ENCODE measurements at regions not wholly inside any gene's neighbourhood (a gene's known extent, or its start where the extent isn't known, plus 50 kb on each side); places are given as distances from the start of the nearest gene placed in this dataset.
A peak's percentile ranks its signal among the peaks of the same experiment; 100 is the strongest.

DNA sequence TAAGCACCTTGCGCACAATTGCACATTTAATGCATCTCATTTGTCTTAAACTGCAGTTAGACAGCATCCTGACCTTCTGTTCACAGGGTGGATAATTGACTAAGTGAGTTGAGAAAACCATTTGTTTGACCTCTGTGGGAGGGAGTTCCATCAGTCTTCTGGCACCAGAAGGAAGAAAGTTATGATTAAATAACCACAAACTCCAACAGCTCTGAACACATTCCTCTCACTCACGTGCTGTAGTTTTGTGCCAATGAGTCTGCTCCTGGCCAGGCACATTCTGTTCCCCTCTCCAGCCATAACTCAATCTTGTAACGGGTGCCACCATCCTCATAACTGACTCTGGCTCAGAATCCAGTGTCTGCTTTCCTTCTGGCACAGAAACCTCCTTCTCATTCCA, 817.2 kb downstream of the SLITRK1 start:
- no peak overlapping the region for H3K4me3 ChIP-seq (ENCODE audit: low read length)
- peak; percentile 92 for DNase-seq (ENCODE audit: low read depth)

DNA sequence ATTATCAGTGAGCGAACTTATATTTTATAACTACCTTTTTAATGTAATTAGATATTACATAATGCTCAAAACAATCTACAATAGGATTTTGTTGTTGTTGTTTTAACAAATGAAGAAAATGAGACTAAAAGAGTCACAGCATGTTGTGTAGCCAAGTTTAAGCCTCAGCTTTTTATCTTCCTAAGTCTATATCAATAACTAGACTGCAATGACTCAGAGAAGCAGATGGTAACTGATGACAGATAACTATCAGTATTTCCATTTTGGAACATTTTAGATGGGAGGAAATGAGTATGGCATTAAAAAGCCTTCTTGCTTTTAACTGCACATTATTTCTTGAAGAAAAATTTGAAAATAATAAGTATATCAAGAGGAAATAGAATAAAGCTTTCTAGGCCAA, 825.2 kb downstream of the SLITRK1 start:
- no peak overlapping the region for H3K4me3 ChIP-seq (ENCODE audit: low read length)
- peak; percentile 13 for DNase-seq (ENCODE audit: low read depth)
- TF ChIP-seq, protein P1, sequence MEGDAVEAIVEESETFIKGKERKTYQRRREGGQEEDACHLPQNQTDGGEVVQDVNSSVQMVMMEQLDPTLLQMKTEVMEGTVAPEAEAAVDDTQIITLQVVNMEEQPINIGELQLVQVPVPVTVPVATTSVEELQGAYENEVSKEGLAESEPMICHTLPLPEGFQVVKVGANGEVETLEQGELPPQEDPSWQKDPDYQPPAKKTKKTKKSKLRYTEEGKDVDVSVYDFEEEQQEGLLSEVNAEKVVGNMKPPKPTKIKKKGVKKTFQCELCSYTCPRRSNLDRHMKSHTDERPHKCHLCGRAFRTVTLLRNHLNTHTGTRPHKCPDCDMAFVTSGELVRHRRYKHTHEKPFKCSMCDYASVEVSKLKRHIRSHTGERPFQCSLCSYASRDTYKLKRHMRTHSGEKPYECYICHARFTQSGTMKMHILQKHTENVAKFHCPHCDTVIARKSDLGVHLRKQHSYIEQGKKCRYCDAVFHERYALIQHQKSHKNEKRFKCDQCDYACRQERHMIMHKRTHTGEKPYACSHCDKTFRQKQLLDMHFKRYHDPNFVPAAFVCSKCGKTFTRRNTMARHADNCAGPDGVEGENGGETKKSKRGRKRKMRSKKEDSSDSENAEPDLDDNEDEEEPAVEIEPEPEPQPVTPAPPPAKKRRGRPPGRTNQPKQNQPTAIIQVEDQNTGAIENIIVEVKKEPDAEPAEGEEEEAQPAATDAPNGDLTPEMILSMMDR (conservative IDR thresholded peaks at IDR 0.05; ENCODE audit: low read length) = no peak

More for the DNA sequence above, 817.2 kb downstream of the SLITRK1 start:
- TF ChIP-seq, protein P1 (conservative IDR thresholded peaks at IDR 0.05; ENCODE audit: low read length) = no peak

DNA sequence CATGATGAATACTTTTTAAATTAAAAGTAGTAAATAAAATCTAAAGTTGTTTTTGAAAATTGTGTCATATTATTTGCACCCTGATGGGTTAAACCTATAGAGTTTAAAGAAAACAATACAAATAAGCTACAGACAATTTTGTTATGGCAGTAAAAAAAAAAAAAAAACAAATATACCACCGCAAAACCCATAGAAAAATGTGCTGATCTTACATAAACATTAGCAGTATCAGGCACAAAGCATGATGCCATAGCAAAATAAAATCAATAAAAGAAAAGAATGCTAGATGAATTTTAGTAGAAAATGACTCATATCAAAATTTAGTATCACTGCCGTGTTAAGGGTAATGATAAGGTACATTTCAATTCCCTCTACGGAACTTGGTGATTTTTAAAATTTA, 826.0 kb downstream of the SLITRK1 start:
- TF ChIP-seq, protein P1 (conservative IDR thresholded peaks at IDR 0.05; ENCODE audit: low read length) = no peak
- H3K4me3 ChIP-seq (ENCODE audit: low read length) = no peak overlapping the region
- no peak for DNase-seq (ENCODE audit: low read depth)

DNA sequence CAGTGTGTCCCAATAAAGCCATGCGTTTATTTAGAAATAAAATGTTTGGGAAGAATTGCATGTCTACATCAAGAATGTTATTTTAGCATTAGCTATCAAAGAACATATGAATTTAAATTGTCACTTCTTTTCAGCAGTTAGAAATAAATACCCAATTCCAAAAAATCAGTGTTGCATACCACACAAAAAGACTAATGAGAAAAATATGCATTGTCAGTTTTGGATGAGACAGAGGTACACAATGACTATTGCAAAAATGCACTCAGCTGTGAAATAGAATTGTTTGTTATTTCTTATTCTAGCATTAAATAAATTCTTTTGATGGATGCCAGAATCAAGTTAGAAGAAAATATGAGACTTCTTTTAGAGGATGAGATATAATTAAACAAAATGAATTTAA, 833.9 kb downstream of the SLITRK1 start:
- TF ChIP-seq, protein P1 (conservative IDR thresholded peaks at IDR 0.05; ENCODE audit: low read length) = no peak
- peak; percentile 66 for DNase-seq (ENCODE audit: low read depth)
- H3K4me3 ChIP-seq (ENCODE audit: low read length) = no peak overlapping the region

DNA sequence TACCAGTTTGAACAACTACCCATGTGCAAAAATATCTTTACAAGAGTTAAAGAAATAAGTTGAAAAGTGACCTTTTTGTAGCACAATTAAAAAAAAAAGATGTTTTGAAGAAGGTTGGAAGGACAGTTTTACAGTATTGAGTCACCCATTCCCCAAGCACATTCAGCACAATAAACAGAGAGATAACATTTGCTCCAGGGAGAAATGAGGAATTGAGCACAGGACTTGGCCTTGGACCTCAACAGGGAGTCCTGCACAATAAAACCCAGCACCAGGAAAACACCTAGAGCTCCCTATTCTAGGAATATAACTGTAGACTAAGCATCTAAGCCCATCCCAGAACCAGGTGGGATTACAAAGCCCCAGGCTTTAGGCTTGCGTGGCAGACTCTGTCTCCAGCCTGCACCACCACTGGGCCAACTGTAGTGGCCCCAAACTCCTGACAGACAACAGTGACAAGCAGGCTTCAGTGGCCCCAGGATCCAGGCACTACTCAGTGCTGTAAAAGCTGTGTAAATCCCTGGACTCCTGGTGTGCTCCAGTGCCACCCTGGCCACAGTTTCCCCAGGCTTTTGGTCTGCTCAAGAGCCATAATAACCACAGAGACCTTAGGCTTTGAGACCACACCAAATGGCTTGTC, 857.2 kb downstream of the SLITRK1 start:
- no peak overlapping the region for H3K4me3 ChIP-seq (ENCODE audit: low read length)
- TF ChIP-seq, protein P1 (conservative IDR thresholded peaks at IDR 0.05; ENCODE audit: low read length) = no peak
- DNase-seq (ENCODE audit: low read depth) = no peak

DNA sequence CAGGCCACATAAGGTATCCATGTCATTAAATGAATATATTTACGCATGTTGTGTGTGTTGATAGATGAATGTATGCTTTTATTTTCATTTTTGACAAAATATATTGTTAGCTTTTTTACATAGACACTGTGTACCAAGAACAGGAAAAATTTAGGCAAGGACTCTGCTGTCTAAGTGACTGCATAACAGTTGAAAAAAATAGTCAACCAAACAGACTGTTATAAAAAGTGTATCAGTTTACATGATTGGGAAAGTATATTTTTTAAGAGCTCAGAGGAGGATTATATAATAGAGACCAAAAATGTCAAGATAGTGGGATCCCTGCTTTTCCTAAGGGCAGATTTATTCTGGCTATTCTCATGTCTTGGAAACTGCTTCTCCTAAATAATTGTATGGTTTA, 858.0 kb downstream of the SLITRK1 start:
- TF ChIP-seq, protein P1 (conservative IDR thresholded peaks at IDR 0.05; ENCODE audit: low read length) = no peak
- peak; percentile 3 for DNase-seq (ENCODE audit: low read depth)

DNA sequence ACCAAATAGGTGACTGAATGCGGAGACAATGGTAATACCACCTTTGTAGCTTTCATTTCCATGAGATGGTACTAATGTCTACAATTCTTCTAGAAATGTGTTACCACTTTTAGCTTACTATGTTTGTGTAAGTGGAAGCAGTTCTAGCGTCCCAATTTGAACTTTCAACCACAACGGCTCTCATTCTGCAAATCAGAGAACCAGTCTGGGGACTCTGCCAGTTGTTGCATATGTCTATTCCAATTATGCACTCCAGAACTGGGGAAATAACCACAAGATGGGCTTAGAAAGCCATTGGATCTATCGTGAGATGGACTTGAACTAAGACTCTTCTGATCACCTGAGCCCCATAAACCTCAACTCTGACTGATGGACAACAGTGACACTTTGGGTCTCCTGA, 862.3 kb downstream of the SLITRK1 start:
- peak; percentile 4 for DNase-seq (ENCODE audit: low read depth)
- TF ChIP-seq, protein P1 (conservative IDR thresholded peaks at IDR 0.05; ENCODE audit: low read length) = no peak
- H3K4me3 ChIP-seq (ENCODE audit: low read length) = no peak overlapping the region

More for the DNA sequence above, 858.0 kb downstream of the SLITRK1 start:
- H3K4me3 ChIP-seq (ENCODE audit: low read length) = no peak overlapping the region

Data from AG10803 (cell line).